Endothelial cell of umbilical vein (primary cell): ENCODE measurements at regions not wholly inside any gene's neighbourhood (a gene's known extent, or its start where the extent isn't known, plus 50 kb on each side); places are given as distances from the start of the nearest gene placed in this dataset.

Experiments
- BruUV-seq: library from RNA; stranded (reverse); fragments of 400-500 nt; replicated peaks from 2 replicates; lab custom pipeline; 2021; lab: Mats Ljungman, UMichigan
- CTCF ChIA-PET: fragments of 300-600, 350-600 bp; sonication (Branson Sonifier 250); formaldehyde crosslinking; loops from one replicate; lab custom pipeline; 2021; ENCODE audit warnings: antibody characterized with exemption, inconsistent platforms; lab: Charles Lee
- POLR2A ChIA-PET: fragments of 300-600, 350-600 bp; sonication (Branson Sonifier 250); formaldehyde crosslinking; loops from one replicate; lab custom pipeline; 2021; ENCODE audit warnings: antibody characterized with exemption, inconsistent platforms; lab: Charles Lee
- DNase-seq: peaks from one replicate; pipeline ENCODE4 v3.0.0-alpha.2; 2011; ENCODE audit warnings: low read depth, low spot score
- FAIRE-seq: peaks from 2 replicates; lab custom pipeline; 2011; peaks lifted over from hg19 to GRCh38; lab: Jason Lieb, UNC
- H2AFZ ChIP-seq: 2 replicates; pipeline ENCODE4 v1.6.0; 2012; ENCODE audit warnings: low read depth, low read length, control low read depth, inconsistent platforms
- H3K27ac ChIP-seq: 2 replicates; pipeline ENCODE4 v1.5.1; 2011; ENCODE audit warnings: low read depth, mild to moderate bottlenecking, control low read depth, low read length, moderate library complexity; ENCODE audit not compliant: insufficient read depth
- H3K27me3 ChIP-seq, 2 experiments: 2 replicates each; pipeline versions ENCODE4 v1.6.0 to v1.6.1; 2011; ENCODE audit warnings: low read length in 2 of 2, mixed read lengths in 1 of 2; ENCODE audit not compliant: control insufficient read depth in 2 of 2, insufficient read depth in 2 of 2
- H3K36me3 ChIP-seq, 2 experiments: 2 replicates in 1 of 2; 3 replicates in 1 of 2; pipeline ENCODE4 v1.5.1; 2011; ENCODE audit warnings: low read length in 2 of 2, mild to moderate bottlenecking in 1 of 2, moderate library complexity in 1 of 2; ENCODE audit not compliant: control insufficient read depth in 2 of 2, insufficient read depth in 2 of 2; ENCODE audit errors: extremely low read depth in 1 of 2
- H3K4me1 ChIP-seq: 3 replicates; pipeline ENCODE4 v1.5.1; 2011; ENCODE audit warnings: mild to moderate bottlenecking, low read length; ENCODE audit not compliant: control insufficient read depth, insufficient read depth; ENCODE audit errors: extremely low read depth
- H3K4me2 ChIP-seq: 2 replicates; pipeline ENCODE4 v1.6.1; 2011; ENCODE audit warnings: low read length, control low read depth, mixed read lengths; ENCODE audit not compliant: insufficient read depth
- H3K4me3 ChIP-seq, 3 experiments: fragments of 200-600 bp in 1 of 3; sonication (generic), shearing (Covaris generic) in 1 of 3; replicated peaks in 1 of 3; 2 replicates each; pipeline ENCODE4 v1.5.1; 2011 to 2016; ENCODE audit warnings: control low read depth in 3 of 3, low read length in 3 of 3, mild to moderate bottlenecking in 2 of 3, inconsistent platforms in 1 of 3, low read depth in 1 of 3, moderate library complexity in 1 of 3; ENCODE audit not compliant: insufficient read depth in 1 of 3
- H3K79me2 ChIP-seq: 2 replicates; pipeline ENCODE4 v1.6.0; 2012; ENCODE audit warnings: low read length, inconsistent platforms; ENCODE audit not compliant: control insufficient read depth, insufficient read depth
- H3K9ac ChIP-seq: replicated peaks from 2 replicates; pipeline ENCODE3; 2011; ENCODE audit warnings: low read length, control low read depth; ENCODE audit not compliant: insufficient read depth; ENCODE audit errors: extremely low read depth
- H3K9me1 ChIP-seq: replicated peaks from 3 replicates; pipeline ENCODE4 v1.6.0; 2011; ENCODE audit warnings: mild to moderate bottlenecking, low read length; ENCODE audit not compliant: control insufficient read depth, insufficient read depth; ENCODE audit errors: extremely low read depth
- H3K9me3 ChIP-seq: replicated peaks from 2 replicates; pipeline ENCODE4 v1.5.1; 2012; ENCODE audit warnings: low read length, inconsistent platforms; ENCODE audit not compliant: control insufficient read depth, insufficient read depth
- H4K20me1 ChIP-seq: replicated peaks from 2 replicates; pipeline ENCODE3; 2011; ENCODE audit warnings: mild to moderate bottlenecking, low read length; ENCODE audit not compliant: control insufficient read depth, insufficient read depth; ENCODE audit errors: extremely low read depth
- EZH2 ChIP-seq: IDR thresholded peaks from 2 replicates; pipeline ENCODE4 v1.6.1; 2012; ENCODE audit warnings: borderline replicate concordance, low read depth, mild to moderate bottlenecking, moderate library complexity, low read length, inconsistent platforms; ENCODE audit not compliant: severe bottlenecking
- GATA2 ChIP-seq: IDR thresholded peaks from 2 replicates; pipeline ENCODE4 v1.7.0; 2011; ENCODE audit warnings: low read depth, mild to moderate bottlenecking, moderate library complexity, mixed read lengths, low read length; ENCODE audit not compliant: insufficient read length, insufficient read depth
- JUN ChIP-seq: IDR thresholded peaks from 2 replicates; pipeline ENCODE4 v1.6.1; 2011; ENCODE audit warnings: borderline replicate concordance, low read depth; ENCODE audit not compliant: insufficient read length, insufficient read depth
- MYC ChIP-seq: IDR thresholded peaks from one replicate; pipeline ENCODE4 v1.6.1; 2011; ENCODE audit warnings: mild to moderate bottlenecking, low read depth, low read length
- POLR2A ChIP-seq: IDR thresholded peaks from 2 replicates; pipeline ENCODE4 v1.6.1; 2012; ENCODE audit warnings: low read depth, mild to moderate bottlenecking, control low read depth, low read length
- dilution Hi-C: fragments of 300-500 bp; cut with MboI; formaldehyde crosslinking; loops from one replicate; pipeline ENCODE4 v1.15.0; 2019; ENCODE audit warnings: low sequenced_read_pairs; ENCODE audit not compliant: extremely low pct_ligation_motif_present
- intact Hi-C: fragments of 100-400 bp; cut with micrococcal nuclease; formaldehyde crosslinking; loops from one replicate; pipeline ENCODE4 v1.10.0; 2022
- TF ChIP-seq, protein P1 (sequence below), 2 donors: IDR thresholded peaks; 1 replicate in 1 of 2; 2 replicates in 1 of 2; pipeline ENCODE4 v1.5.1; 2011; ENCODE audit warnings: low read length in 2 of 2, mild to moderate bottlenecking in 2 of 2, moderate library complexity in 2 of 2, control low read depth in 1 of 2, inconsistent platforms in 1 of 2, low read depth in 1 of 2; ENCODE audit not compliant: insufficient read depth in 1 of 2; ENCODE audit errors: extremely low read depth in 1 of 2
- TF ChIP-seq, protein P2 (sequence below): IDR thresholded peaks from 2 replicates; pipeline ENCODE4 v1.6.1; 2011; ENCODE audit not compliant: insufficient read depth, insufficient read length

DNA sequence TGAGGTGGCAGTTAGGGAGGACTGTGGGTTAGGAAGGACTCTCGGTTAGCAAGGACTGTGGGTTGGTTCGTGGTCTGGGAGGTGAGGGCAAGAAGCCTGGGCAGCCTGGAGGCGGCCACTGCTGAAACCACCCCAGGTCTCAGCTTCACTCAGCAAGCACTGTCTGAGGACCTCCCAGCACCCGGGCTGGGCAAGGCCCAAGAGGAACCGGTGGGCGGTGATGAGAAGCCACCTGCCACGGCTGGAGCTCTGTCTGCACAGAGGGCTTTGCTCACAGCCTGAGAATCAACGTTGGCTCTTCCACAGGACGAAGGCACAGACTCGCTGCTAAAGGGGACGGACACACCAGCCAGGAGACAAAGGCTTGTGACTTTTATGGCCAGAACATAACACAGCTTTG is 69.3 kb downstream of the DACT2 start:
- H3K9me1 ChIP-seq, result no peaks in the 10 kb centered on the region
- H4K20me1 ChIP-seq, result no peaks in the 10 kb centered on the region
- no peaks in the 10 kb centered on the region for H3K27me3 ChIP-seq
- no peaks in the 10 kb centered on the region for H3K79me2 ChIP-seq
- CTCF ChIA-PET, result no interaction called here
- no peak overlapping the region for H3K4me2 ChIP-seq
- dilution Hi-C loops (no loop called here), intact Hi-C loops (no loop called here)
- no peak overlapping the region for H3K27ac ChIP-seq
- H2AFZ ChIP-seq, result no peak overlapping the region
- POLR2A ChIA-PET, result no interaction called here
- FAIRE-seq (no peak), DNase-seq (no peak)
- no peaks in the 10 kb centered on the region for H3K4me1 ChIP-seq
- no TSS peak for BruUV-seq
- no peak overlapping the region for H3K9ac ChIP-seq
- H3K4me3 ChIP-seq, result no peak overlapping the region
- no peaks in the 10 kb centered on the region for H3K36me3 ChIP-seq
- TF ChIP-seq, protein P1, sequence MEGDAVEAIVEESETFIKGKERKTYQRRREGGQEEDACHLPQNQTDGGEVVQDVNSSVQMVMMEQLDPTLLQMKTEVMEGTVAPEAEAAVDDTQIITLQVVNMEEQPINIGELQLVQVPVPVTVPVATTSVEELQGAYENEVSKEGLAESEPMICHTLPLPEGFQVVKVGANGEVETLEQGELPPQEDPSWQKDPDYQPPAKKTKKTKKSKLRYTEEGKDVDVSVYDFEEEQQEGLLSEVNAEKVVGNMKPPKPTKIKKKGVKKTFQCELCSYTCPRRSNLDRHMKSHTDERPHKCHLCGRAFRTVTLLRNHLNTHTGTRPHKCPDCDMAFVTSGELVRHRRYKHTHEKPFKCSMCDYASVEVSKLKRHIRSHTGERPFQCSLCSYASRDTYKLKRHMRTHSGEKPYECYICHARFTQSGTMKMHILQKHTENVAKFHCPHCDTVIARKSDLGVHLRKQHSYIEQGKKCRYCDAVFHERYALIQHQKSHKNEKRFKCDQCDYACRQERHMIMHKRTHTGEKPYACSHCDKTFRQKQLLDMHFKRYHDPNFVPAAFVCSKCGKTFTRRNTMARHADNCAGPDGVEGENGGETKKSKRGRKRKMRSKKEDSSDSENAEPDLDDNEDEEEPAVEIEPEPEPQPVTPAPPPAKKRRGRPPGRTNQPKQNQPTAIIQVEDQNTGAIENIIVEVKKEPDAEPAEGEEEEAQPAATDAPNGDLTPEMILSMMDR (IDR thresholded peaks at IDR 0.05; ENCODE audit: extremely low read depth in 1 of 2, insufficient read depth in 1 of 2, low read depth in 1 of 2, low read length in 2 of 2), result no peak
- no peak for TF ChIP-seq JUN
- TF ChIP-seq, protein P2, sequence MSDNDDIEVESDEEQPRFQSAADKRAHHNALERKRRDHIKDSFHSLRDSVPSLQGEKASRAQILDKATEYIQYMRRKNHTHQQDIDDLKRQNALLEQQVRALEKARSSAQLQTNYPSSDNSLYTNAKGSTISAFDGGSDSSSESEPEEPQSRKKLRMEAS, result no peak
- TF ChIP-seq POLR2A, result no peak
- TF ChIP-seq EZH2, result no peak
- no peak for TF ChIP-seq MYC
- no peak for TF ChIP-seq GATA2
- no peaks in the 10 kb centered on the region for H3K9me3 ChIP-seq
